Karpas-422 (cell line): ENCODE measurements at regions not wholly inside any gene's neighbourhood (a gene's known extent, or its start where the extent isn't known, plus 50 kb on each side); places are given as distances from the start of the nearest gene placed in this dataset.

Experiments
- DNase-seq: peaks from one replicate; pipeline ENCODE4 v3.0.0-alpha.2; 2015
- H2AFZ ChIP-seq: fragments of 200-600 bp; sonication (generic); 2 replicates; pipeline ENCODE4 v1.6.1; 2014; ENCODE audit warnings: antibody characterized with exemption, low read length, mixed read lengths
- H3K27ac ChIP-seq: fragments of 200-600 bp; sonication (generic); 2 replicates; pipeline ENCODE4 v1.5.1; 2014; ENCODE audit warnings: mild to moderate bottlenecking, low read length, moderate library complexity
- H3K27me3 ChIP-seq: fragments of 200-600 bp; sonication (generic); 2 replicates; pipeline ENCODE4 v1.6.1; 2014; ENCODE audit warnings: low read length, mixed read lengths
- H3K36me3 ChIP-seq: fragments of 200-600 bp; sonication (generic); 2 replicates; pipeline ENCODE4 v1.6.1; 2014; ENCODE audit warnings: low read length, mixed read lengths; ENCODE audit not compliant: insufficient read depth
- H3K4me1 ChIP-seq: fragments of 200-600 bp; sonication (generic); 2 replicates; pipeline ENCODE4 v1.6.1; 2014; ENCODE audit warnings: mild to moderate bottlenecking, low read length, mixed read lengths
- H3K4me2 ChIP-seq: fragments of 200-600 bp; sonication (generic); 2 replicates; pipeline ENCODE4 v1.6.1; 2014; ENCODE audit warnings: low read length, low read depth, mild to moderate bottlenecking; ENCODE audit not compliant: poor library complexity, severe bottlenecking
- H3K4me3 ChIP-seq: fragments of 200-600 bp; sonication (generic); 2 replicates; pipeline ENCODE4 v1.5.1; 2014; ENCODE audit warnings: mild to moderate bottlenecking, antibody characterized with exemption, low read length, mixed read lengths
- H3K79me2 ChIP-seq: fragments of 200-600 bp; sonication (generic); 2 replicates; pipeline ENCODE4 v1.6.1; 2014; ENCODE audit warnings: mild to moderate bottlenecking, low read length, mixed read lengths
- H3K9ac ChIP-seq: fragments of 200-600 bp; sonication (generic); 2 replicates; pipeline ENCODE4 v1.6.0; 2014; ENCODE audit warnings: low read length
- H3K9me2 ChIP-seq: fragments of 200-600 bp; sonication (generic), shearing (Covaris generic); replicated peaks from 2 replicates; pipeline ENCODE4 v1.6.0; 2014; ENCODE audit warnings: mild to moderate bottlenecking, low read length, moderate library complexity; ENCODE audit not compliant: insufficient read depth
- H3K9me3 ChIP-seq: fragments of 300-700, 200-600 bp; sonication (generic); 2 replicates; pipeline ENCODE4 v1.6.1; 2014; ENCODE audit warnings: low read length, mixed read lengths
- H4K20me1 ChIP-seq: fragments of 200-600 bp; sonication (generic); 2 replicates; pipeline ENCODE4 v1.6.1; 2014; ENCODE audit warnings: mild to moderate bottlenecking, antibody characterized with exemption, low read length, low read depth; ENCODE audit not compliant: insufficient read depth

- Histone ChIP-seq H3K4me1 (peaks cover 8% of the 10 kb centered on the region), H3K9me2 (no peaks in the 10 kb centered on the region; the same call in 1 of the 2 replicates), H3K27me3 (no peaks in the 10 kb centered on the region), H3K79me2 (no peaks in the 10 kb centered on the region), H3K4me3 (no peak overlapping the region), H4K20me1 (no peaks in the 10 kb centered on the region), H3K27ac (no peak overlapping the region), H3K4me2 (no peak overlapping the region), H3K9me3 (no peaks in the 10 kb centered on the region), H2AFZ (no peak overlapping the region), H3K9ac (no peak overlapping the region), H3K36me3 (no peaks in the 10 kb centered on the region)
- DNase-seq = no peak
Observed at GRCh38 chr11:114889594-114890011, 211.3 kb downstream of the NXPE2 start.

GRCh38 chr11:114890038-114890437 is 211.7 kb downstream of the NXPE2 start:
- no peak overlapping the region for H3K4me3 ChIP-seq
- no peaks in the 10 kb centered on the region for H3K27me3 ChIP-seq
- no peaks in the 10 kb centered on the region for H3K9me3 ChIP-seq
- H3K4me2 ChIP-seq = no peak overlapping the region
- no peaks in the 10 kb centered on the region for H3K36me3 ChIP-seq
- peaks cover 8% of the 10 kb centered on the region for H3K4me1 ChIP-seq
- no peaks in the 10 kb centered on the region; the same call in 1 of the 2 replicates for H3K9me2 ChIP-seq
- no peak overlapping the region for H3K9ac ChIP-seq
- no peak for DNase-seq
- no peak overlapping the region for H2AFZ ChIP-seq
- no peaks in the 10 kb centered on the region for H4K20me1 ChIP-seq
- no peaks in the 10 kb centered on the region for H3K79me2 ChIP-seq
- no peak overlapping the region for H3K27ac ChIP-seq

GRCh38 chr11:114891911-114892310 is 213.6 kb downstream of the NXPE2 start:
- Histone ChIP-seq H3K9me3 (no peaks in the 10 kb centered on the region), H3K79me2 (no peaks in the 10 kb centered on the region), H3K27ac (no peak overlapping the region), H3K9me2 (no peaks in the 10 kb centered on the region; the same call in 1 of the 2 replicates), H3K27me3 (no peaks in the 10 kb centered on the region), H3K4me1 (peaks cover 8% of the 10 kb centered on the region), H3K4me2 (no peak overlapping the region), H3K9ac (no peak overlapping the region), H2AFZ (no peak overlapping the region), H3K36me3 (no peaks in the 10 kb centered on the region), H4K20me1 (no peaks in the 10 kb centered on the region), H3K4me3 (no peak overlapping the region)
- no peak for DNase-seq

- Histone ChIP-seq H3K36me3 (no peaks in the 10 kb centered on the region), H3K9ac (no peak overlapping the region), H3K4me1 (peaks cover 8% of the 10 kb centered on the region), H2AFZ (no peak overlapping the region), H3K27ac (no peak overlapping the region), H3K4me3 (no peak overlapping the region), H3K9me3 (no peaks in the 10 kb centered on the region), H3K79me2 (no peaks in the 10 kb centered on the region), H3K4me2 (no peak overlapping the region), H4K20me1 (no peaks in the 10 kb centered on the region), H3K9me2 (no peaks in the 10 kb centered on the region; the same call in 1 of the 2 replicates), H3K27me3 (no peaks in the 10 kb centered on the region)
- DNase-seq = peak; percentile 79
Observed at GRCh38 chr11:114892381-114893197, 214.3 kb downstream of the NXPE2 start.

GRCh38 chr11:114893329-114893728 is 215.0 kb downstream of the NXPE2 start:
- no peaks in the 10 kb centered on the region; the same call in 1 of the 2 replicates for H3K9me2 ChIP-seq
- no peak overlapping the region for H3K27ac ChIP-seq
- no peak overlapping the region for H3K4me3 ChIP-seq
- no peaks in the 10 kb centered on the region for H3K79me2 ChIP-seq
- H3K4me2 ChIP-seq = no peak overlapping the region
- no peaks in the 10 kb centered on the region for H3K36me3 ChIP-seq
- H3K4me1 ChIP-seq = peaks cover 8% of the 10 kb centered on the region
- H2AFZ ChIP-seq = no peak overlapping the region
- no peaks in the 10 kb centered on the region for H3K27me3 ChIP-seq
- H3K9me3 ChIP-seq = no peaks in the 10 kb centered on the region
- no peak for DNase-seq
- H3K9ac ChIP-seq = no peak overlapping the region
- H4K20me1 ChIP-seq = no peaks in the 10 kb centered on the region

GRCh38 chr11:114896594-114896993 is 218.3 kb downstream of the NXPE2 start:
- Histone ChIP-seq H3K9ac (no peak overlapping the region), H3K79me2 (no peaks in the 10 kb centered on the region), H2AFZ (no peak overlapping the region)

GRCh38 chr11:114909866-114910265 is 231.5 kb downstream of the NXPE2 start:
- DNase-seq = peak; percentile 56
- Histone ChIP-seq H2AFZ (no peak overlapping the region), H3K36me3 (no peaks in the 10 kb centered on the region), H3K4me1 (peaks cover 26% of the 10 kb centered on the region), H3K9ac (no peak overlapping the region), H3K4me2 (no peak overlapping the region), H4K20me1 (no peaks in the 10 kb centered on the region), H3K9me2 (no peaks in the 10 kb centered on the region), H3K4me3 (no peak overlapping the region), H3K27ac (no peak overlapping the region), H3K9me3 (no peaks in the 10 kb centered on the region), H3K79me2 (no peaks in the 10 kb centered on the region), H3K27me3 (no peaks in the 10 kb centered on the region)

More at GRCh38 chr11:114896594-114896993, 218.3 kb downstream of the NXPE2 start:
- Histone ChIP-seq H3K36me3 (no peaks in the 10 kb centered on the region), H4K20me1 (no peaks in the 10 kb centered on the region), H3K27me3 (no peaks in the 10 kb centered on the region), H3K27ac (no peak overlapping the region), H3K9me2 (no peaks in the 10 kb centered on the region; the same call in 1 of the 2 replicates), H3K4me3 (no peak overlapping the region), H3K4me2 (no peak overlapping the region), H3K4me1 (peaks cover 8% of the 10 kb centered on the region), H3K9me3 (no peaks in the 10 kb centered on the region)
- DNase-seq = no peak

- Histone ChIP-seq H3K36me3 (no peaks in the 10 kb centered on the region), H3K27ac (peak overlapping the region; percentile 91; the same call in 1 of the 2 replicates), H3K4me3 (no peak overlapping the region), H3K9me2 (no peaks in the 10 kb centered on the region), H3K9me3 (no peaks in the 10 kb centered on the region), H3K4me2 (no peak overlapping the region), H3K4me1 (peaks cover 53% of the 10 kb centered on the region), H3K79me2 (no peaks in the 10 kb centered on the region), H2AFZ (no peak overlapping the region), H3K27me3 (no peaks in the 10 kb centered on the region), H4K20me1 (no peaks in the 10 kb centered on the region), H3K9ac (no peak overlapping the region)
- DNase-seq = no peak
Observed at GRCh38 chr11:114912826-114913225, 234.5 kb downstream of the NXPE2 start.
